Lower lobe of right lung (tissue), 2 donors: ENCODE measurements at regions not wholly inside any gene's neighbourhood (a gene's known extent, or its start where the extent isn't known, plus 50 kb on each side); places are given as distances from the start of the nearest gene placed in this dataset.

Experiments
- ATAC-seq, 2 donors: fragments of 200-7000 bp; cut with Tn5 transposase; one replicate each; pipeline ENCODE4 v1.9.1; 2020 to 2022; ENCODE audit warnings: mild to moderate bottlenecking in 2 of 2, moderate library complexity in 2 of 2
- DNase-seq: peaks from one replicate; pipeline ENCODE4 v3.0.0-alpha.2; 2020
- H3K27ac ChIP-seq: fragments of 200-600 bp; one replicate; pipeline ENCODE4 v1.8.0; 2022
- H3K27me3 ChIP-seq: fragments of 200-600 bp; one replicate; pipeline ENCODE4 v1.8.0; 2022; ENCODE audit warnings: low read depth
- H3K36me3 ChIP-seq: fragments of 200-600 bp; one replicate; pipeline ENCODE4 v1.8.0; 2022; ENCODE audit warnings: mild to moderate bottlenecking
- H3K4me1 ChIP-seq: fragments of 200-600 bp; one replicate; pipeline ENCODE4 v1.8.0; 2022
- H3K4me3 ChIP-seq: fragments of 200-600 bp; one replicate; pipeline ENCODE4 v1.8.0; 2022; ENCODE audit warnings: mild to moderate bottlenecking
- H3K9me3 ChIP-seq: fragments of 200-600 bp; one replicate; pipeline ENCODE4 v1.8.0; 2022
- CTCF ChIP-seq: fragments of 200-600 bp; IDR thresholded peaks from one replicate; pipeline ENCODE4 v1.8.0; 2022; ENCODE audit warnings: antibody characterized with exemption, mild to moderate bottlenecking
- intact Hi-C: fragments of 100-400 bp; cut with DNase I; formaldehyde crosslinking; loops from one replicate; pipeline ENCODE4 v1.11.0; 2022
- donor health status: DM: no; HTN: yes; CAD: no; lungs with severe emphysema.

- Histone ChIP-seq H3K36me3 (no peaks in the 10 kb centered on the region), H3K9me3 (no peaks in the 10 kb centered on the region), H3K27me3 (no peaks in the 10 kb centered on the region), H3K4me1 (no peaks in the 10 kb centered on the region), H3K27ac (no peak overlapping the region), H3K4me3 (no peak overlapping the region)
- ATAC-seq (no peak), DNase-seq (no peak)
- intact Hi-C loops: no loop called here
- no peak for TF ChIP-seq CTCF
Measured at GRCh38 chr14:86404425-86404824, 874.5 kb downstream of the FLRT2 start.

GRCh38 chr14:86402545-86402944 is 872.6 kb downstream of the FLRT2 start:
- Histone ChIP-seq H3K9me3 (no peaks in the 10 kb centered on the region), H3K4me1 (no peaks in the 10 kb centered on the region), H3K27me3 (no peaks in the 10 kb centered on the region), H3K27ac (no peak overlapping the region), H3K4me3 (no peak overlapping the region), H3K36me3 (no peaks in the 10 kb centered on the region)
- ATAC-seq (no peak), DNase-seq (no peak)
- intact Hi-C loops: no loop called here
- no peak for TF ChIP-seq CTCF

- ATAC-seq (no peak), DNase-seq (no peak)
- no peak for TF ChIP-seq CTCF
Measured at GRCh38 chr14:86391085-86391484, 861.1 kb downstream of the FLRT2 start.

GRCh38 chr14:86388216-86388615 is 858.3 kb downstream of the FLRT2 start:
- Histone ChIP-seq H3K9me3 (no peaks in the 10 kb centered on the region), H3K27me3 (no peaks in the 10 kb centered on the region), H3K36me3 (no peaks in the 10 kb centered on the region), H3K4me1 (no peaks in the 10 kb centered on the region), H3K27ac (no peak overlapping the region), H3K4me3 (no peak overlapping the region)
- no peak for ATAC-seq
- no peak for DNase-seq
- intact Hi-C loops: no loop called here
- no peak for TF ChIP-seq CTCF

More at GRCh38 chr14:86391085-86391484, 861.1 kb downstream of the FLRT2 start:
- intact Hi-C loops: no loop called here
- H3K27ac ChIP-seq: no peak overlapping the region
- no peaks in the 10 kb centered on the region for H3K36me3 ChIP-seq
- no peaks in the 10 kb centered on the region for H3K4me1 ChIP-seq
- no peaks in the 10 kb centered on the region for H3K27me3 ChIP-seq
- no peaks in the 10 kb centered on the region for H3K9me3 ChIP-seq
- H3K4me3 ChIP-seq: no peak overlapping the region

- Histone ChIP-seq H3K4me3 (no peak overlapping the region), H3K27me3 (no peaks in the 10 kb centered on the region), H3K4me1 (no peaks in the 10 kb centered on the region), H3K27ac (no peak overlapping the region), H3K36me3 (no peaks in the 10 kb centered on the region), H3K9me3 (no peaks in the 10 kb centered on the region)
- TF ChIP-seq CTCF: no peak
- DNase-seq (no peak), ATAC-seq (no peak)
- intact Hi-C loops: no loop called here
Measured at GRCh38 chr14:86373886-86374285, 843.9 kb downstream of the FLRT2 start.

- Histone ChIP-seq H3K4me1 (no peaks in the 10 kb centered on the region), H3K4me3 (no peak overlapping the region), H3K27me3 (no peaks in the 10 kb centered on the region), H3K9me3 (no peaks in the 10 kb centered on the region), H3K27ac (no peak overlapping the region), H3K36me3 (no peaks in the 10 kb centered on the region)
- DNase-seq (no peak), ATAC-seq (no peak)
- intact Hi-C loops: no loop called here
- TF ChIP-seq CTCF: no peak
Measured at GRCh38 chr14:86372402-86372801, 842.5 kb downstream of the FLRT2 start.
